ENCODE measurements at regions not wholly inside any gene's neighbourhood (a gene's known extent, or its start where the extent isn't known, plus 50 kb on each side); places are given as distances from the start of the nearest gene placed in this dataset.

GRCh38 chr4:148589182-148589581 is 147.0 kb upstream of the NR3C2 start:
- Histone ChIP-seq H3K9me3 (no peaks in the 10 kb centered on the region), H3K27ac (no peak overlapping the region), H3K4me3 (no peak overlapping the region), H3K27me3 (no peaks in the 10 kb centered on the region), H3K4me1 (no peaks in the 10 kb centered on the region), H3K36me3 (no peaks in the 10 kb centered on the region)
- no peak for DNase-seq (ENCODE audit: extremely low spot score in 2 of 2)
- intact Hi-C loops (cut with DNase I), result no loop called here
- no peak for TF ChIP-seq POLR2AphosphoS5 (IDR thresholded peaks at IDR 0.05; ENCODE audit: insufficient read depth in 1 of 2, low read depth in 1 of 2)
- no peak for TF ChIP-seq POLR2A (IDR thresholded peaks at IDR 0.05)
- no peak for TF ChIP-seq CTCF (IDR thresholded peaks at IDR 0.05)

- H3K4me1 ChIP-seq, result no peaks in the 10 kb centered on the region
- intact Hi-C loops (cut with DNase I), result no loop called here
- H3K27ac ChIP-seq, result no peak overlapping the region
- H3K36me3 ChIP-seq, result no peaks in the 10 kb centered on the region
- no peaks in the 10 kb centered on the region for H3K9me3 ChIP-seq
- no peak overlapping the region for H3K4me3 ChIP-seq
- no peaks in the 10 kb centered on the region for H3K27me3 ChIP-seq
- no peak for DNase-seq (ENCODE audit: extremely low spot score in 2 of 2)
- TF ChIP-seq POLR2A (IDR thresholded peaks at IDR 0.05) (no peak), CTCF (IDR thresholded peaks at IDR 0.05) (no peak), POLR2AphosphoS5 (IDR thresholded peaks at IDR 0.05; ENCODE audit: insufficient read depth in 1 of 2, low read depth in 1 of 2) (no peak)
Observed at GRCh38 chr4:148575577-148575976, 133.4 kb upstream of the NR3C2 start.

- H3K4me3 ChIP-seq, result no peak overlapping the region
- no peaks in the 10 kb centered on the region for H3K36me3 ChIP-seq
- intact Hi-C loops (cut with DNase I), result no loop called here
- TF ChIP-seq POLR2AphosphoS5 (IDR thresholded peaks at IDR 0.05; ENCODE audit: insufficient read depth in 1 of 2, low read depth in 1 of 2) (no peak), POLR2A (IDR thresholded peaks at IDR 0.05) (no peak), CTCF (IDR thresholded peaks at IDR 0.05) (no peak)
- H3K9me3 ChIP-seq, result no peaks in the 10 kb centered on the region
- no peaks in the 10 kb centered on the region for H3K27me3 ChIP-seq
- no peak overlapping the region for H3K27ac ChIP-seq
- DNase-seq (ENCODE audit: extremely low spot score in 2 of 2), result no peak
- H3K4me1 ChIP-seq, result no peaks in the 10 kb centered on the region
Observed at GRCh38 chr4:148574911-148575310, 132.7 kb upstream of the NR3C2 start.

GRCh38 chr4:148574502-148574901 is 132.3 kb upstream of the NR3C2 start:
- intact Hi-C loops (cut with DNase I), result no loop called here

GRCh38 chr4:148574066-148574465 is 131.9 kb upstream of the NR3C2 start:
- intact Hi-C loops (cut with DNase I), result no loop called here
- Histone ChIP-seq H3K27me3 (no peaks in the 10 kb centered on the region), H3K27ac (no peak overlapping the region), H3K9me3 (no peaks in the 10 kb centered on the region), H3K36me3 (no peaks in the 10 kb centered on the region), H3K4me3 (no peak overlapping the region), H3K4me1 (no peaks in the 10 kb centered on the region)
- TF ChIP-seq POLR2AphosphoS5 (IDR thresholded peaks at IDR 0.05; ENCODE audit: insufficient read depth in 1 of 2, low read depth in 1 of 2), result no peak
- TF ChIP-seq POLR2A (IDR thresholded peaks at IDR 0.05), result no peak
- no peak for TF ChIP-seq CTCF (IDR thresholded peaks at IDR 0.05)
- no peak for DNase-seq (ENCODE audit: extremely low spot score in 2 of 2)

More at GRCh38 chr4:148574502-148574901, 132.3 kb upstream of the NR3C2 start:
- Histone ChIP-seq H3K36me3 (no peaks in the 10 kb centered on the region), H3K4me1 (no peaks in the 10 kb centered on the region), H3K4me3 (no peak overlapping the region), H3K27me3 (no peaks in the 10 kb centered on the region), H3K27ac (no peak overlapping the region), H3K9me3 (no peaks in the 10 kb centered on the region)
- TF ChIP-seq POLR2AphosphoS5 (IDR thresholded peaks at IDR 0.05; ENCODE audit: insufficient read depth in 1 of 2, low read depth in 1 of 2), result no peak
- no peak for TF ChIP-seq CTCF (IDR thresholded peaks at IDR 0.05)
- TF ChIP-seq POLR2A (IDR thresholded peaks at IDR 0.05), result no peak
- DNase-seq (ENCODE audit: extremely low spot score in 2 of 2), result no peak

Data from vagina (tissue), 2 donors.